HEK293T (cell line): ENCODE measurements at regions not wholly inside any gene's neighbourhood (a gene's known extent, or its start where the extent isn't known, plus 50 kb on each side); places are given as distances from the start of the nearest gene placed in this dataset.

Experiments
- CTCF ChIA-PET: fragments of 350-600 bp; formaldehyde crosslinking; extraction: SDS; loops from one replicate; lab custom pipeline; 2021; ENCODE audit warnings: antibody characterized with exemption, inconsistent platforms; lab: Yijun Ruan, JAX
- POLR2A ChIA-PET: fragments of 350-600 bp; formaldehyde crosslinking; extraction: SDS; loops from one replicate; lab custom pipeline; 2020; ENCODE audit warnings: antibody characterized with exemption, inconsistent platforms; lab: Yijun Ruan, JAX
- DNase-seq: peaks from one replicate; pipeline ENCODE4 v3.0.0; 2012; ENCODE audit warnings: mixed read lengths; ENCODE audit errors: extremely low spot score
- ARNT ChIP-seq: fragments of 450-650 bp; IDR thresholded peaks from 2 replicates; pipeline ENCODE4 v1.6.1; 2017; ENCODE audit warnings: mild to moderate bottlenecking
- BHLHE40 ChIP-seq: fragments of 450-650 bp; IDR thresholded peaks from 2 replicates; pipeline ENCODE4 v1.6.1; 2016; ENCODE audit warnings: mild to moderate bottlenecking, moderate library complexity, borderline replicate concordance
- CTBP1 ChIP-seq: fragments of 450-650 bp; IDR thresholded peaks from 2 replicates; pipeline ENCODE4 v1.6.1; 2016; ENCODE audit warnings: borderline replicate concordance
- ELF4 ChIP-seq: fragments of 450-650 bp; IDR thresholded peaks from 2 replicates; pipeline ENCODE4 v1.6.1; 2017; ENCODE audit warnings: antibody characterized with exemption
- FOXA1 ChIP-seq: fragments of 450-650 bp; IDR thresholded peaks from 2 replicates; pipeline ENCODE4 v1.6.1; 2016; ENCODE audit warnings: mild to moderate bottlenecking
- FOXK2 ChIP-seq: fragments of 450-650 bp; IDR thresholded peaks from 2 replicates; pipeline ENCODE4 v1.6.1; 2016; ENCODE audit warnings: mild to moderate bottlenecking
- FOXM1 ChIP-seq: fragments of 450-650 bp; IDR thresholded peaks from 2 replicates; pipeline ENCODE4 v1.6.1; 2017; ENCODE audit warnings: mild to moderate bottlenecking, borderline replicate concordance
- HDGF ChIP-seq: fragments of 450-650 bp; IDR thresholded peaks from 2 replicates; pipeline ENCODE4 v1.6.1; 2017; ENCODE audit warnings: antibody characterized with exemption, borderline replicate concordance
- L3MBTL2 ChIP-seq: fragments of 450-650 bp; conservative IDR thresholded peaks from 2 replicates; pipeline ENCODE4 v1.6.1; 2016; ENCODE audit warnings: mild to moderate bottlenecking
- LEF1 ChIP-seq: fragments of 450-650 bp; IDR thresholded peaks from 2 replicates; pipeline ENCODE4 v1.6.1; 2017; ENCODE audit warnings: mild to moderate bottlenecking, borderline replicate concordance
- NFRKB ChIP-seq: fragments of 450-650 bp; IDR thresholded peaks from 2 replicates; pipeline ENCODE4 v1.6.1; 2016; ENCODE audit warnings: mild to moderate bottlenecking, moderate library complexity
- PKNOX1 ChIP-seq: fragments of 450-650 bp; IDR thresholded peaks from 2 replicates; pipeline ENCODE4 v1.6.1; 2016
- SP1 ChIP-seq: fragments of 450-650 bp; IDR thresholded peaks from 2 replicates; pipeline ENCODE4 v1.6.1; 2017
- SUZ12 ChIP-seq: fragments of 450-650 bp; IDR thresholded peaks from 2 replicates; pipeline ENCODE4 v1.6.1; 2016; ENCODE audit warnings: mild to moderate bottlenecking
- TARDBP ChIP-seq: fragments of 450-650 bp; IDR thresholded peaks from 2 replicates; pipeline ENCODE4 v1.6.1; 2016
- ZNF384 ChIP-seq: fragments of 450-650 bp; IDR thresholded peaks from 2 replicates; pipeline ENCODE4 v1.6.1; 2016

- no peak for DNase-seq
- ChIA-PET POLR2A (no interaction called here), CTCF (no interaction called here)
- TF ChIP-seq SUZ12 (no peak), ZNF384 (no peak), FOXM1 (no peak), PKNOX1 (no peak), FOXA1 (no peak), L3MBTL2 (no peak), FOXK2 (no peak), NFRKB (no peak), BHLHE40 (no peak), LEF1 (no peak), HDGF (no peak), CTBP1 (no peak), SP1 (no peak), ELF4 (no peak), TARDBP (no peak), ARNT (no peak)
Observed at GRCh38 chr11:133713406-133713805, 131.9 kb downstream of the SPATA19 start.

- no peak for TF ChIP-seq ZNF384
- CTCF ChIA-PET: no interaction called here
- POLR2A ChIA-PET: no interaction called here
- no peak for DNase-seq
Observed at GRCh38 chr11:133712051-133712560, 133.2 kb downstream of the SPATA19 start.

DNA sequence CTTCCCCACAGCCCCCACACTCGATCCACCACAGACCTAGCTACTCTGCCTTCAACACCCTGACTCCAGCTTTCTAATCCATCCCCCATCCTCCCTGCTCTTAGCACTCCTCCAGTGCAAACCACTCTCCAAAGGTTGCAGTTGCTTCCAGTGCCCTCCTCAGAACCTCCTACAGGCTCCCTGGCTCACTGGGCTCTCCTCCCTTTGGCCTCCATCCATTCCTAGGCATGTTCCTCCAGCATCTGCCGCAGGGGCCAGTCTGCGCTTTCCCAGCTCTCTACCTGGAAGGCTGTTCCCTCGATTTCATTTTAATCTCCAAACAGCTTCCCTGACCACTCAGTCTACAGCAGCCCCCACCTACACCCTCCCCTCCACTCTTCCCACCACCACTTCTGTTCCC, 133.8 kb downstream of the SPATA19 start:
- ChIA-PET POLR2A (no interaction called here), CTCF (no interaction called here)
- no peak for DNase-seq
- no peak for TF ChIP-seq SUZ12
- no peak for TF ChIP-seq ARNT
- no peak for TF ChIP-seq FOXA1
- TF ChIP-seq PKNOX1: no peak
- TF ChIP-seq HDGF: no peak
- TF ChIP-seq TARDBP: no peak
- TF ChIP-seq FOXM1: no peak
- no peak for TF ChIP-seq SP1
- no peak for TF ChIP-seq NFRKB
- TF ChIP-seq ELF4: no peak
- no peak for TF ChIP-seq ZNF384
- no peak for TF ChIP-seq CTBP1

DNA sequence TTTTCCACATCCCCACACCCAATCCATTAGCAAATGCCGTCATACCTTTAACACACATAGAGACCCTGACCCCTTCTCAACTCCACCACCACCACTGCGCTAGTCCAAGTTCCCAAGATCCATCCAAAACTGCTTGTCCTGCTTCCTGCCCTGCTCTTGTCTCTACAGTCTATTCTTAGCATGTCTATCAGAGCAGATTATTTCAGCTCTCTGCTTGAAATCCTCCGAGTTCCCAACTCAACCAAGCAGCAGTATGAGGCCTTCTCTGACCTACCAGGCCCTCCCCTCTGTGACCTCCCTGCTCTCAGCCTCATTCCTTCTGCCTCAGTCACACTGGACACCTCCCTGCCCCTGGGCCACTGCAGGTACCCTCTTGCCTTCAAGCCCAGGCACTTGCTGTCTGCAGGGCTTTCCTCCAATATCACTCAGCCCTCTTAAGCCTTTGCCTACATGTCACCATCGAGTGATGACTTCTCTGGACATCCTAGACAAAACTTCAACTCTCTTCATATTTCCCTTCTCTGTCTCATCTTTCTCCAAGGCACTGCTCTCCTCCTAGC, 134.6 kb downstream of the SPATA19 start:
- CTCF ChIA-PET: no interaction called here
- DNase-seq: no peak
- POLR2A ChIA-PET: no interaction called here
- TF ChIP-seq ARNT (no peak), SUZ12 (no peak), PKNOX1 (no peak), FOXK2 (no peak), TARDBP (no peak), ELF4 (no peak), FOXA1 (no peak), BHLHE40 (no peak), NFRKB (no peak), CTBP1 (no peak), L3MBTL2 (no peak), SP1 (no peak), LEF1 (no peak)

GRCh38 chr11:133710241-133710640, 135.1 kb downstream of the SPATA19 start:
- DNase-seq: no peak
- TF ChIP-seq HDGF (no peak), FOXM1 (no peak), SUZ12 (no peak), SP1 (no peak), FOXK2 (no peak), CTBP1 (no peak), FOXA1 (no peak), NFRKB (no peak), TARDBP (no peak), PKNOX1 (no peak), BHLHE40 (no peak), LEF1 (no peak), ARNT (no peak), ZNF384 (no peak), L3MBTL2 (no peak), ELF4 (no peak)
- ChIA-PET CTCF (no interaction called here), POLR2A (no interaction called here)
